ENCODE measurements at regions not wholly inside any gene's neighbourhood (a gene's known extent, or its start where the extent isn't known, plus 50 kb on each side); places are given as distances from the start of the nearest gene placed in this dataset.
"Not testable (repeated sequence)": the region's sequence is repeated elsewhere in the genome, so short reads cannot be mapped to it uniquely, and the experiment has no call there.

GRCh38 chr3:95335517-95335916 lies 1272.7 kb downstream of the NSUN3 start:
- in situ Hi-C loops (cut with MboI; ENCODE audit: low pct_unique_long_range_greater_than_20kb, low sequenced_read_pairs), result no loop called here
- DNase-seq, result no peak

GRCh38 chr3:95338446-95338845 lies 1275.6 kb downstream of the NSUN3 start:
- in situ Hi-C loops (cut with MboI; ENCODE audit: low pct_unique_long_range_greater_than_20kb, low sequenced_read_pairs), result no loop called here
- DNase-seq, result no peak

- in situ Hi-C loops (cut with MboI; ENCODE audit: low pct_unique_long_range_greater_than_20kb, low sequenced_read_pairs), result no loop called here
Observed at GRCh38 chr3:95341314-95341713, 1278.5 kb downstream of the NSUN3 start.

DNA sequence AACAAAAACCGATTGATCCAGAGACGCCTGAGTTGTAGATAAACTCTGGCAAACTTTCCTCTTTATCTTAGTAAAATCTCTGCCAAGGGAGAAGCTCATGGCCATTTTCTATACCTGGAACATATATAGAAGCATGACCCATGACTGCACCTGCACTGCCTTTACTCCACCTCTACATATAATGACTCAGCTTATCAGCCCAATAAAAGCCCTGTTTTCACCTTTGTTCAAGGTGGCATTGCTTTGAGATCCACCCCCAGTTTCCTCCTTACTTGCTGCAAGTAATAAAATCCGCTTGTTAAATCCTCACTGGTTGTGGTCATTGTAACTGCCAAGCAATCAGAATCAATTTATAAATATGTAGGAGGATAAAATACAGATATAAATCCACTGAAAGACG lies 1280.4 kb downstream of the NSUN3 start:
- in situ Hi-C loops (cut with MboI; ENCODE audit: low pct_unique_long_range_greater_than_20kb, low sequenced_read_pairs), result no loop called here
- no peak for DNase-seq

More at GRCh38 chr3:95341314-95341713, 1278.5 kb downstream of the NSUN3 start:
- DNase-seq, result no peak

- DNase-seq, result no peak
Observed at GRCh38 chr3:95343767-95344166, 1280.9 kb downstream of the NSUN3 start.

DNA sequence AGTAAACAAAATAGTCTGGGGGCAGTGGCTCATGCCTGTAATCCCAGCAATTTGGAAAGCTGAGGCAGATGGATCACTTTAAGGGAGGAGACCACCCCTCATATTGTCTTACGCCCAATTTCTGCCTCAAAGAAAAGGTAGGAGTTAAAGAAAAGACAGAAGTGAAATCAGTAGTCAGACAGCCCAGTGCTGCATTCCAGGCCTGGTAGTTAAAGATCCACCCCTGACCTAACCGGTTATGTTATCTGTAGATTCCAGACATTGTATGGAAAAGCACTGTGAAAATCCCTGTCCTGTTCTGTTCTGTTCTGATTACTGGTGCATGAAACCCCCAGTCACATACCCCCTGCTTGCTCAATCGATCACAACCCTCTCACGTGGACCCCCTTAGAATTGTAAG lies 1285.1 kb downstream of the NSUN3 start:
- DNase-seq; in situ Hi-C loops (cut with MboI; ENCODE audit: low pct_unique_long_range_greater_than_20kb, low sequenced_read_pairs): not testable (repeated sequence)

More at GRCh38 chr3:95343767-95344166, 1280.9 kb downstream of the NSUN3 start:
- in situ Hi-C loops (cut with MboI; ENCODE audit: low pct_unique_long_range_greater_than_20kb, low sequenced_read_pairs), result no loop called here

GRCh38 chr3:95348879-95349278 lies 1286.0 kb downstream of the NSUN3 start:
- in situ Hi-C loops (cut with MboI; ENCODE audit: low pct_unique_long_range_greater_than_20kb, low sequenced_read_pairs), result no loop called here
- DNase-seq, result no peak

GRCh38 chr3:95350049-95350448 lies 1287.2 kb downstream of the NSUN3 start:
- DNase-seq, result no peak
- in situ Hi-C loops (cut with MboI; ENCODE audit: low pct_unique_long_range_greater_than_20kb, low sequenced_read_pairs), result no loop called here

- no peak for DNase-seq
- in situ Hi-C loops (cut with MboI; ENCODE audit: low pct_unique_long_range_greater_than_20kb, low sequenced_read_pairs), result no loop called here
Observed at GRCh38 chr3:95351158-95351557, 1288.3 kb downstream of the NSUN3 start.

- in situ Hi-C loops (cut with MboI; ENCODE audit: low pct_unique_long_range_greater_than_20kb, low sequenced_read_pairs), result no loop called here
- DNase-seq, result no peak
Observed at GRCh38 chr3:95352471-95352870, 1289.6 kb downstream of the NSUN3 start.

GRCh38 chr3:95354489-95354888 lies 1291.6 kb downstream of the NSUN3 start:
- in situ Hi-C loops (cut with MboI; ENCODE audit: low pct_unique_long_range_greater_than_20kb, low sequenced_read_pairs), result no loop called here
- DNase-seq, result no peak

- in situ Hi-C loops (cut with MboI; ENCODE audit: low pct_unique_long_range_greater_than_20kb, low sequenced_read_pairs), result no loop called here
Observed at GRCh38 chr3:95356764-95357501, 1294.1 kb downstream of the NSUN3 start.

GRCh38 chr3:95387242-95388021 lies 1324.6 kb downstream of the NSUN3 start:
- in situ Hi-C loops (cut with MboI; ENCODE audit: low pct_unique_long_range_greater_than_20kb, low sequenced_read_pairs), result no loop called here
- no peak for DNase-seq

More at GRCh38 chr3:95356764-95357501, 1294.1 kb downstream of the NSUN3 start:
- DNase-seq, result no peak

DNA sequence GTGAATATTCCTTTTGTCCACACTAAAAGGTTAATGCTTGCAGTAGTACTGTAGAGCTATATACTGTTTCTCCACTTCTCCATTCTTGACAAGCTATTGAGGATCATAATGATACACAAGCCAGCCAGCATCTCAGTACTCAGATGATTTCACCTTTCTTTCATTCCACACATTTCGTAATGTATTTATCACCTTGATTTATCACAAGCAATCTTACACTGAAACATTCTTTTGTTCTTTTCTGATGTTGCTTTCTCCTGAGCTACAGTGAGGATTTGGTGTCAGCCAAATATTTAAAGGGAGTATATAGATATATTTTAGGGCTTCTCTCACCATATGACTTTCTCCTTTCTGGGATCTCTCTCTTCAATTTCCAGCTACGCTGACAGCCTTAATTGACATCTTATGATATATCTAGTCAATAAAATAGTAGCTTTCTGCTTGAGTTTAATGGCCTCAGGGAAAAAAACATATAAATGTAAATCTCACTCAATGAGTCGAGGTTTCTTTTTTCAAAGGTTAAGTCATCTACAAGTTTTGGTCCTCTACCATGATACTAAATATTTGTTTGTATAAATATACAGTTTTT lies 1327.0 kb downstream of the NSUN3 start:
- in situ Hi-C loops (cut with MboI; ENCODE audit: low pct_unique_long_range_greater_than_20kb, low sequenced_read_pairs), result no loop called here
- DNase-seq, result no peak

DNA sequence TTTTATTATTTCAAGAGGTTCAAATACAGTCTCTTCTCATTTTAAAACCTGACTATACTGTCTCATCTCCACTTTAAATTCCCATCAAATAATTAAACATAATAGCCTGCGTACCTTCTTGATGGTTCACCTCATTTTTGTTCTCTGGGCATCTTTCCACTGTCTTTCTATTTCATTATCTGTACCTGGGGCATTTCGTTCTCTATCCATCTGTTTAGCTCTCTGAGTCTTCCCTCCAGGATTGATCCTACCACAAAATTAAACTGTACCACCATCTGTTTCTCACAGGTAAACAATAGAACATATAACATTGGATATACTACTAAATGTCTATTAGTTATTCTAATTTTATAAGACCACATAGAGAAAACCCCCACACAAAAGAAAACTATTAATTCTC lies 1331.4 kb downstream of the NSUN3 start:
- no peak for DNase-seq
- in situ Hi-C loops (cut with MboI; ENCODE audit: low pct_unique_long_range_greater_than_20kb, low sequenced_read_pairs), result no loop called here

- DNase-seq, result no peak
- in situ Hi-C loops (cut with MboI; ENCODE audit: low pct_unique_long_range_greater_than_20kb, low sequenced_read_pairs), result no loop called here
Observed at GRCh38 chr3:95399585-95399984, 1336.7 kb downstream of the NSUN3 start.

- in situ Hi-C loops (cut with MboI; ENCODE audit: low pct_unique_long_range_greater_than_20kb, low sequenced_read_pairs), result no loop called here
- DNase-seq, result no peak
Observed at GRCh38 chr3:95401693-95402092, 1338.8 kb downstream of the NSUN3 start.

DNA sequence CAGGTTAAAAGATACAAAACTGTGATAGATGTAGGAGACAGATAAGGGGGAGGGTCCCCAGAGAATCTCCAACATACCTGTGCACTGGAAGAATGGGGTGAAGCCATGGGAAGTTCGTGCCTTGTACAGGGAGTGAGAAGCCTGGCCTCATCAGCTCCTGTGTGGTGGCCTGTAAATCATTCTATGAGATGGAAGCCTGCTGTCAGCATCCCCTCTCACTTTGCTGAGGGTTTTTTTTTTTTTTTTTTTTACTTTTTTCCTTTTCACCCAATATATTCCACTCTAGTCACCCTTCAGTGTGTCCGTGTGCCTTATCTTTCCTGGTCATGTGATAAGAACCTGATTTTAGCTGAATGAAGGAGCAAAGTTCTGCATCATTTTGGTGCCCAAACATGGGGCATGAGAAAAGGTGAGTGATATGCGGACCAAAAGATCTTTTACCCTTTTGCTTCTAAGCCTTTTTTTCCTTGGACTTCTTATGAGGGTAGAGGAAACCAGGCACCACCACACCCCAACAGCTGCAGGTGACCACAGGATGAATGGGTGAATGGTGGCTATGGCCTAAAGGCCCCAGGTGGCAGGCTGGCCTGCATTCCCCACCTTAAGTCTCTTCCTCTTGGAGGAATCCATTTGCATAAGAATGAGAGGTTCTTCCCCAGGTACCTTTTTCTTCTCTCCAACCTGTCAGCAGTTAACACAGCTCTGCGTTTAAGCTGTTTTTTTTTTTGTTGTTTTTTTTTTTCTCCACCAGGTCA lies 1345.0 kb downstream of the NSUN3 start:
- in situ Hi-C loops (cut with MboI; ENCODE audit: low pct_unique_long_range_greater_than_20kb, low sequenced_read_pairs), result no loop called here

GRCh38 chr3:95408464-95408862 lies 1345.6 kb downstream of the NSUN3 start:
- in situ Hi-C loops (cut with MboI; ENCODE audit: low pct_unique_long_range_greater_than_20kb, low sequenced_read_pairs), result no loop called here
- DNase-seq, result no peak

More for the DNA sequence above, 1345.0 kb downstream of the NSUN3 start:
- DNase-seq, result no peak
